ENCODE measurements at regions not wholly inside any gene's neighbourhood (a gene's known extent, or its start where the extent isn't known, plus 50 kb on each side); places are given as distances from the start of the nearest gene placed in this dataset.

DNA sequence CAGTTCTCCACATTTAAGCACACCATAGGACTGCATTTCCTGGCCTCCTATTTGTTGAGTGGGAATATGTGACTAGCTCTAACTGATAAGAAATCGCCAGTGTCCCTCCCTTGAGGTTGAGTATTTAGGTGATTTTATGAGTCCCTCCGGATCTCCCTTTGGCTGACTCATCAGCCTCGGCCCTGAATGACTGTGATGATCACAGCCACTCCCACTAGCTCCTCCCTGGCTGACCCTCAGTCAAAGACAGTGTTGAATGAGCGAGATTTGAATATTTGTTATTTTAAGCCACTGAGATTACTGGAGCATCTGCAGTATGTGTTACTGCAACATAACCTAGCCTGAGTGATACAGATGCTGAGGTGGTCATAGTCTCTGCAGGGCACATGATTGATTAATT is 515.3 kb downstream of the EPHB1 start:
- DNase-seq (ENCODE audit: insufficient read length) (no peak), FAIRE-seq (peak; percentile 62)
- TF ChIP-seq POLR2AphosphoS5 (IDR thresholded peaks at IDR 0.05; ENCODE audit: low read depth, low read length) = no peak

DNA sequence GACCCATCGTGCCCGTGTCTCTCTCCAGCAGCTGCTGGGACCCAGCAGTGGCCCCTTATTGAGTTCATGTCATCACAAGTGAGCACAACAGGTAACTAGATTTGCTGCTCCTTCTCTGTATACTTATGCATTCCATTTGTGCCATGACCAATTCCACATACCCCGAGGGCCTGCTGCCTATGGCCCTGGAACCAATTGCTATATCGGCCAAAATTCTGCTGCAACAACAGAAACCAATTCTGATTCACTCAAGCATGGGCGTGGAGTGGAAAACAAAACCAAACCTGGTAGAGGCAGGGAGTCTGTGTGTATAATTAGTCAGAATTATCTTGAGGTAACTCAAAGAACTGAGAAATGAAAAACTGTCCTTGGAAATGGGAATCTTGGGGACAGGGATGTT is 516.6 kb downstream of the EPHB1 start:
- no peak for DNase-seq (ENCODE audit: insufficient read length)
- TF ChIP-seq POLR2AphosphoS5 (IDR thresholded peaks at IDR 0.05; ENCODE audit: low read depth, low read length) = no peak
- TF ChIP-seq POLR2A (IDR thresholded peaks at IDR 0.05; ENCODE audit: low read depth, low read length) = no peak
- TF ChIP-seq TAF1 (IDR thresholded peaks at IDR 0.05; ENCODE audit: borderline replicate concordance, low read depth, low read length) = no peak
- FAIRE-seq = no peak

DNA sequence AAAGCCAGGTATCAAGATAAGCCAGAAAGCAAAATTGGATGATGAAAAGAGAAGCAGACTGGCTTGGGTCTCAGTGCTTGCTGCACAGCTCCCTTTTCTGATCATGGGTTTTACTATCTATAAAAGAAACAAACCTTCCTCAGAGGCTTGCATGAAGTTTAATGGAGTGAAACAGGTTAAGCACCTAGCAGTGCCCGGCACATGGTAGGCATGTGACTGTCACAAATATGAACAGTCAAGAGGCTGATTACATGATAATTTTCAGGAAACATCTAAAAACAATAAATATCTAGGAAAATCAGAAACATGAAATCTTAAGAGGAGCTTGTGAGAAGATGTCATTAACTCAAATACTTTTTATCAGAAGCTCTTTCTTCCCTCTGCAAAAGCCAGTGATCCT is 519.2 kb downstream of the EPHB1 start:
- no peak for FAIRE-seq
- no peak for DNase-seq (ENCODE audit: insufficient read length)
- TF ChIP-seq TAF1 (IDR thresholded peaks at IDR 0.05; ENCODE audit: borderline replicate concordance, low read depth, low read length) (no peak), POLR2A (IDR thresholded peaks at IDR 0.05; ENCODE audit: low read depth, low read length) (no peak), POLR2AphosphoS5 (IDR thresholded peaks at IDR 0.05; ENCODE audit: low read depth, low read length) (no peak)

- DNase-seq (ENCODE audit: insufficient read length) = no peak
- no peak for FAIRE-seq
- TF ChIP-seq POLR2AphosphoS5 (IDR thresholded peaks at IDR 0.05; ENCODE audit: low read depth, low read length) (no peak), POLR2A (IDR thresholded peaks at IDR 0.05; ENCODE audit: low read depth, low read length) (no peak), TAF1 (IDR thresholded peaks at IDR 0.05; ENCODE audit: borderline replicate concordance, low read depth, low read length) (no peak)
Measured at GRCh38 chr3:135324301-135324700, 529.2 kb downstream of the EPHB1 start.

- TF ChIP-seq TAF1 (IDR thresholded peaks at IDR 0.05; ENCODE audit: borderline replicate concordance, low read depth, low read length) = no peak
- no peak for TF ChIP-seq POLR2AphosphoS5 (IDR thresholded peaks at IDR 0.05; ENCODE audit: low read depth, low read length)
- no peak for TF ChIP-seq POLR2A (IDR thresholded peaks at IDR 0.05; ENCODE audit: low read depth, low read length)
- DNase-seq (ENCODE audit: insufficient read length) (no peak), FAIRE-seq (no peak)
Measured at GRCh38 chr3:135325096-135325495, 530.0 kb downstream of the EPHB1 start.

DNA sequence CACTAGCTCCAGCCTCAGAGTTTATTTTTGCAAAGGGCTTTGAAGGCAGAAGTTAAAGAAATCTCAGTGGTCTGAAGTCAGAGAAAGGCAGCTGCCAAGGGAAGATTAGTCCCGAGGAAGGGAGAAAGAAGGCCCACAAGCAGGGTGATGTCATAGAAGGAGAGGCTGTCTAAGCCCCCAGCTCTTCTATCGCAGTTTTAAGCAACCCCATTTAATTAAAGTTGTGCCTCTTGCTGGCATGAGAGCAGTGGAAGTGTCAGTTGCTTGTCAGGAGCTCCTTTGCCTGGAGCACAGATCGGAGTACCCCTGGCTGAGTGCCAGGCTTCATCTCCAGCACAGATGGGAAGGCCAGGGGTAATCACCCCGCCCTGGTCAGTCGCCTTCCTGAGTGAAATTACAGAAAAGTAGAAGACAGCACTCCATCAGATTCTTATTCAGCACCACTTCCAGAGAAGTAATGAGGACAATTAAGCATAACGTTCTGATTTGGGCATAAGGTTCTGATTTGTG is 530.7 kb downstream of the EPHB1 start:
- no peak for FAIRE-seq
- no peak for DNase-seq (ENCODE audit: insufficient read length)
- TF ChIP-seq POLR2AphosphoS5 (IDR thresholded peaks at IDR 0.05; ENCODE audit: low read depth, low read length) (no peak), POLR2A (IDR thresholded peaks at IDR 0.05; ENCODE audit: low read depth, low read length) (no peak), TAF1 (IDR thresholded peaks at IDR 0.05; ENCODE audit: borderline replicate concordance, low read depth, low read length) (no peak)

DNA sequence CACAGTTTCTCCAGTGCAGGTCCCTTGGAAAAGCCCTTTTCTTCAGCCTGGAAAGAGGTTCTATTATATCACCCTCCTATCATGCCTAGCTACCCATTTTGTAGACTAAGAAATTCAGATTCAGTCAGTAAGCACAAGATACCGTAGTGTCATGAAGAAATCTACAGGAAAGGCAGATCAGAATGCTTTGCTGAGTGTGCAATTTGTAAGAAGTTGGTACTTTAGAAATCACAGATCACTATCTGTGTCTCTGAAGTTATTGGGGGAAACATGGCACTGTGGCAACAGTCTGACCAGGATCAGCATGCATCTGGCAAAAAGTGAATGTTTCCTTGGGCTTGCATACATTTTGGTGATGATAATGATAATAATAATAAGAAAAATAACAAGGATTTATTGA is 531.8 kb downstream of the EPHB1 start:
- DNase-seq (ENCODE audit: insufficient read length) (no peak), FAIRE-seq (no peak)
- TF ChIP-seq TAF1 (IDR thresholded peaks at IDR 0.05; ENCODE audit: borderline replicate concordance, low read depth, low read length) = no peak
- no peak for TF ChIP-seq POLR2AphosphoS5 (IDR thresholded peaks at IDR 0.05; ENCODE audit: low read depth, low read length)
- TF ChIP-seq POLR2A (IDR thresholded peaks at IDR 0.05; ENCODE audit: low read depth, low read length) = no peak

GRCh38 chr3:135328036-135328435 is 533.0 kb downstream of the EPHB1 start:
- no peak for DNase-seq (ENCODE audit: insufficient read length)
- TF ChIP-seq POLR2A (IDR thresholded peaks at IDR 0.05; ENCODE audit: low read depth, low read length) (no peak), TAF1 (IDR thresholded peaks at IDR 0.05; ENCODE audit: borderline replicate concordance, low read depth, low read length) (no peak), POLR2AphosphoS5 (IDR thresholded peaks at IDR 0.05; ENCODE audit: low read depth, low read length) (no peak)
- FAIRE-seq = no peak

DNA sequence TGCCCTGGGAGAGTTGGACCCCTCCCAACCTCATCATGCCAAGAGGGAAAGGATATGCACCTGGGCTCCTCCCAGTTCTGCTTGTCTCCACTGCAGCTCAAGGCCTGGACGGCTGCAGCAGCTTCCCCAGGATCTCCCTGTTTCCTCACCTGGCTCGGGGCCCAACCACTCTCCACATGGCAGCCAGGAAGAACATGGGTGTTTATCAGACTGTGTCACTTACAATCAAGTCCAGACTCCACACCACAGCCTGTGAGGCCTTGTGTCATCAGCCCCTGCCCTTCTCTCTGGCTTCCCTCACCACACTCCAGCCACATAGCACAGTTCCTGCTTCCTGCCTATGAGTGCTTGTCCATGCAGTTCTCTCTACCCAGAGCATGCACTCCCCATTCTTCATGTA is 534.4 kb downstream of the EPHB1 start:
- DNase-seq (ENCODE audit: insufficient read length) (no peak), FAIRE-seq (no peak)
- no peak for TF ChIP-seq TAF1 (IDR thresholded peaks at IDR 0.05; ENCODE audit: borderline replicate concordance, low read depth, low read length)
- no peak for TF ChIP-seq POLR2AphosphoS5 (IDR thresholded peaks at IDR 0.05; ENCODE audit: low read depth, low read length)
- no peak for TF ChIP-seq POLR2A (IDR thresholded peaks at IDR 0.05; ENCODE audit: low read depth, low read length)

- FAIRE-seq (no peak), DNase-seq (ENCODE audit: insufficient read length) (no peak)
- no peak for TF ChIP-seq TAF1 (IDR thresholded peaks at IDR 0.05; ENCODE audit: borderline replicate concordance, low read depth, low read length)
- no peak for TF ChIP-seq POLR2A (IDR thresholded peaks at IDR 0.05; ENCODE audit: low read depth, low read length)
- no peak for TF ChIP-seq POLR2AphosphoS5 (IDR thresholded peaks at IDR 0.05; ENCODE audit: low read depth, low read length)
Measured at GRCh38 chr3:135337192-135337591, 542.1 kb downstream of the EPHB1 start.

DNA sequence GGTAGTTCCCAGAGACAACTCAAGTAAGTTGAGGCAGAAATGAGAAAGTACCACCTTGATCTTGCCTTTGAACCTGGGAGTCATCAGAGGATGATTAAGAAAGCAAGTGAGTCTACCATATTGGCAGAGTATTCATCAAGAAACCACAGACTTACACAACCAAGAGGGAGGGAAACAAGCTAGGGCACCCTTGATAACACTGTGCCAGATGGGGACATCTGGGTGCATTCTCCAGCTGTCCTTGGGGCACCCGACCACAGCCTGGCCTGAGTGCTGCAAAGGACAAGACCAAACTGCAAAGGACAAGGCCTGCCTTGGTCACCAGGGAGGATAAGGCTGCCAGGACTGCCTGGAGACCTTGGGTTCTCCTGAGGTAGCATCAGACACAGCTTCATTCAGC is 553.6 kb downstream of the EPHB1 start:
- TF ChIP-seq TAF1 (IDR thresholded peaks at IDR 0.05; ENCODE audit: borderline replicate concordance, low read depth, low read length) = no peak
- no peak for TF ChIP-seq POLR2AphosphoS5 (IDR thresholded peaks at IDR 0.05; ENCODE audit: low read depth, low read length)
- no peak for TF ChIP-seq POLR2A (IDR thresholded peaks at IDR 0.05; ENCODE audit: low read depth, low read length)
- FAIRE-seq (no peak), DNase-seq (ENCODE audit: insufficient read length) (no peak)

DNA sequence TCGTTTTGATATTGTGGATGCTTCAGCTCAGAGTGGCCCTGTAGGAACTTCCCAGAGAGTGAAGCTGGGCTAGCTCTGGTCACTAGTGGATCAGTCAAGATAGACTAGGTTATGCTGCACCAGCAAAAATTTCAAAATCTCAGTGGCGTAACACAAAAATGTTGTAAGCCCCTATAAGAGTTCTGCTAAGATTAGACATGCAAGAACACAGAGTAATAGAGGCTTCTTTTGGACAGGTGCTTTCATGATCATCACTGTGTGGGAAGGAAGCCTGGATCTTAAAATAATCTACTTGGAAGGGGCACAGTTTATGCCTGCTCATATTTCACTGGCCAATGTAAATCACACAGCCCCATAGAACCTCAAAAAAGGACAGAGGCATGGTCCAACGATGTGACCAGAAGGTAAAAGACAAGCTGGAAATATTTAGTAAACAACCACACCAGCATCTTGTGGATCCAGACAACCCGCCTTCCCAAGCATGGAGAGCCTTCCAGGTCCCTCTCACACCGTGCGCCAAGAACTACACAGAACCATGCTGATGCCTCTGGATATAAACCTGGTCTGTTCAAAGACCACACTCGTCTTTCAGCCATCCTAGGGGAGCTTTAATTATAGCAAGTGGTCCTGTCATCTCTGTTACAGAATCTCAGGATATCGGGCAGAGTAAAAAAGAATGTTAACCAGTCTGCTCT is 554.3 kb downstream of the EPHB1 start:
- FAIRE-seq = no peak
- no peak for DNase-seq (ENCODE audit: insufficient read length)
- TF ChIP-seq TAF1 (IDR thresholded peaks at IDR 0.05; ENCODE audit: borderline replicate concordance, low read depth, low read length) (no peak), POLR2A (IDR thresholded peaks at IDR 0.05; ENCODE audit: low read depth, low read length) (no peak), POLR2AphosphoS5 (IDR thresholded peaks at IDR 0.05; ENCODE audit: low read depth, low read length) (no peak)
